NT2/D1 (cell line): ENCODE measurements at regions not wholly inside any gene's neighbourhood (a gene's known extent, or its start where the extent isn't known, plus 50 kb on each side); places are given as distances from the start of the nearest gene placed in this dataset.

Source experiments
- YY1 ChIP-seq: IDR thresholded peaks from 2 replicates; pipeline ENCODE4 v1.6.1; 2011; ENCODE audit not compliant: insufficient read length, insufficient read depth
- ZNF274 ChIP-seq: IDR thresholded peaks from 2 replicates; pipeline ENCODE4 v1.6.1; 2011; ENCODE audit warnings: mild to moderate bottlenecking, low read depth, low read length

GRCh38 chr2:123154195-123154594 lies 870.9 kb upstream of the CNTNAP5 start:
- TF ChIP-seq YY1 (no peak), ZNF274 (no peak)
